NCI-H1092 treated with DMSO at 0.1 percent for 48 hours (cell line): ENCODE measurements at regions not wholly inside any gene's neighbourhood (a gene's known extent, or its start where the extent isn't known, plus 50 kb on each side); places are given as distances from the start of the nearest gene placed in this dataset.

Experiments
- DNase-seq: peaks from one replicate; lab custom pipeline; 2025; lab: John Stamatoyannopoulos, UW

DNA sequence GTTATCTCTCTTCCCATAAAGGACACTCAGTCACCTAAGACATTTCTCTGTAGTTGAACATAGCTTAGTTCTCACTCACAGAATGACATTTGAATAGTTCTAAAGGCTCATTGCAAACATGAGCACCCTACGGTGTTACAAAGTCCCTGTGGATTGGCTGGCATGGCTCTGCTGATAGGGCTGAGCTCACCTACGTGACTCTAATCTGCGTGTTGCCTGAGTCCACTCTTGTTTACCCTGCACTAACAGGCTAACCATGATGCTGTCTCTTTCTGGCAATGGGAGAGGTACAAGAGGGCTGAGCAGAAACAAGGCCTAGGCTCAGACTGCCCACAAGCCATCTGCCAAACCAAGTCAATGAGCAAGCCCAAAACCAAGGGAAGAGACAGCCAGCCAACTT lies 103.6 kb downstream of the PALM2AKAP2 start:
- DNase-seq, result no peak

DNA sequence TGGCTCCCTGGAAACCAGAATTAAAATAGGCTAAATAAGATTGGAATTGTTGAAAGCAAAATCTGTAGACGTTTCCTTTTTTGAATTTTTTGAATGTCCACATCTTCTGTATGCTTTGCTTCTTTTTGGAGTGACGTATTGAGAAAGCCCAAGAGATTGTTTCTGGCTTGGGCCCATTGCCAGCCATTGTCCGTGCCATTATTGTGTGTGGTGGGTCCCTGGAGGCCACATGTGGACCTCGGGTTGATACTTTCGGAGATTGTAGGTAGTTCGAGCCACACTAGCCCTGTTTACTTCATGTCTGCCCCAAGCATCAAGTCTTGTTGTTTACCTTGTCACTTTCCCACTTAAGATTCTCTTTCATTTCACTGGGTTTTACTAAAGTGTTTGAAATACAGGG lies 106.0 kb downstream of the PALM2AKAP2 start:
- no peak for DNase-seq

DNA sequence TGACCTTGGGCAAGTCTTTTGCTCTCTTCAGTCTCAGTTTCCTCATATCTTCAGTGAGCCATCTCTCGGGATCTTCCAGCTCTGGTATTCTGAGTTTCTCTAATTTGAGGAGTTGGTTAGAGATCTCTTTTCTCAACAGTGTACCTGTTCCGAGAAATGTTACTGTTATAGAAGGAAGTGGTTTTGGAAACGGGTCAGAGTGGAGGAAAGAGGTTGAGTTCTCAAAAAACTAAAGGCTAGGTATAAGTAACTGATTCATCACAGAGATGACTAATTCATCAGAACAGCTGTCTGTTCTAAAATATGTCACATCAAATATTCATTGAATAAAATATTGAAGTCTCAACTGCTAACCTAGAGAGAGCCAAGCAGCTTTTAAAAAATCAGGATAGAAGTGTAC lies 106.6 kb downstream of the PALM2AKAP2 start:
- DNase-seq, result no peak

DNA sequence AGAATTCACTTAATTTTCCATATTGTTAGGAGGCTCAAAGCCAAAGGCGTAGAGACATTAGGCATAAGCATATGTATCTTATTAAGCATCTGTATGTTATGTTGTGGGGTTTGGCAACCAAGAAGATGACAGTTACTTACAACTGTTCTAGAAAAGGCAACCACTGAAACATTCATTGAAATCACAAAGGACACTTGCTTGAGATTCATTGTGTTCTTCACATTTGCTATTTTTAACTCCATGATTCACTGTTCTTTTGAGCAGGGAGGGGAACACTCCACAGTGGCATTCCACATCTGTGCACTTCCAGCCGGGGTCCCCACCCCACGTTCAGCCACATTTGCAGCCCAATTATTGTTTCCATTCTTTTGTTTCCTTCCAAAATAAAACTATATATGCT lies 107.1 kb downstream of the PALM2AKAP2 start:
- no peak for DNase-seq

DNA sequence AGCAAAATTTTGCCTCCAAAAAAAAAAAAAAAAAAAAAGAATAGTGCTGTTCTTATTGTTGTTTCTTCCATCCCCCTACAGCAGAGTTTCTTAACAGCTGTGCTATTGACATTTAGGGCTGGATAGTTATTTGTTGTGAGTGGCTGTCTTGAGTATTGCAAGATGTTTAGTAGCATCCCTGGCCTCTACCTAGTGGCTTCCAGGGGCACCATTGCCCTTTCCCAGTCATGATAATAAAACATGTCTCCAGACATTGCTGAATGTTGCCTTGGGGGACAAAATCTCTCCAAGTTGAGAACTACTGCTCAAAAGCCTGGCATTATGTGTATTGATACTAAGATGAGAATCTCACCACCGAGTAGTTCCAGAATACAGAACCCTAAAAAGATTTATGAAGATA lies 108.7 kb downstream of the PALM2AKAP2 start:
- DNase-seq, result no peak

DNA sequence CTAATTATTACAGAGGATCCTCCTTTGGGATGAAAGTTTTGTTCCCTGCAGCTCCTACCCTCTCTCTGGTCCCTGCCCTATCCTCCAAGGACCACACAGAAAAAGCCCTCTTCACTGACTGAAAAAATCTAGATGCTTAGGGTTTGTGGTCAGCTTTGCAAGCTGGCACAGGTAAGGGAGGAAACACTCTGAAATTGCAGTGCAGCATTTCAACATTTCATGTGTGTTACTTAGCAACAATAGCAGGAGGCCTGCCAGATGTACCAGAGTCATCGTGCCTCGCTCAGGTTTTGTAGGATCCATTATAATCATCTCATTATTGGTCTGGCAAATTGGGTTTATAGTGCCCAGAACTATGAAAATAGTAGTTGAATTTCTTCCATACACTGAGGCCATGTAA lies 109.5 kb downstream of the PALM2AKAP2 start:
- DNase-seq, result no peak

DNA sequence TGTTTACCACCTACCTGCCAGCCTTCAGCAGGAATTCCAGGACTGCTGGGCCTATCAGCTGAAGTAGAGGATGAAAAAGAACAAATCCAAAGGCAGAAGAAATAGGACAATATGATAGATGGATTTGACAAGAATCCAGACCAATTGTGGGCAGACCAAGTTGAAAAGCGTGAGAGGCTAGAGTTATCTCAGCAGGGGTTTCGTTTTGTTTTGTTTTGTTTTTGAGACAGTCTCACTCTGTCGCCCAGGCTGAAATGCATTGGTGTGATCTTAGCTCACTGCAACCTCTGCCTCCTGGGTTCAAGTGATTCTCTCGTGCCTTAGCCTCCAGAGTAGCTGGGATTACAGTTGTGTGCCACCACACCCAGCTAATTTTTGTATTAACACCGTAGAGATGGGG lies 113.2 kb downstream of the PALM2AKAP2 start:
- DNase-seq, result no peak

DNA sequence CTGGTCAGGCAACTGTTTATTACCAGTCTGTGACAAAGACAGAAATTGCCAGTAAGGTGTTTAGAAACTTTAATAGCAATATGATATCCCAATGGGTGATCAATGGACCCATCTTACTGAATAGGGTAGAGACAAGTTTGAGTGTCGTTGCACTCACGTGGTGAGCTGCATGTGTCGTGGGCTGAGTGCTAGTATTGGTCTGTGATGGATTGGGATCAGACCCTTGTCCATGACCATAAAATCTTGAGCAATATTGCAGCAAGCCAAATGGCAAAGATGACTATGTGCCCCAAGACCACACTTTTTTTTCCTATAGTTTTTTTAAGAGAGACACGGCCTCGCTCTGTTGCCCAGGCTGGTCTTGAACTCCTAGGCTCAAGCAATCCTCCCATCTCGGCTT lies 114.5 kb downstream of the PALM2AKAP2 start:
- DNase-seq, result no peak

DNA sequence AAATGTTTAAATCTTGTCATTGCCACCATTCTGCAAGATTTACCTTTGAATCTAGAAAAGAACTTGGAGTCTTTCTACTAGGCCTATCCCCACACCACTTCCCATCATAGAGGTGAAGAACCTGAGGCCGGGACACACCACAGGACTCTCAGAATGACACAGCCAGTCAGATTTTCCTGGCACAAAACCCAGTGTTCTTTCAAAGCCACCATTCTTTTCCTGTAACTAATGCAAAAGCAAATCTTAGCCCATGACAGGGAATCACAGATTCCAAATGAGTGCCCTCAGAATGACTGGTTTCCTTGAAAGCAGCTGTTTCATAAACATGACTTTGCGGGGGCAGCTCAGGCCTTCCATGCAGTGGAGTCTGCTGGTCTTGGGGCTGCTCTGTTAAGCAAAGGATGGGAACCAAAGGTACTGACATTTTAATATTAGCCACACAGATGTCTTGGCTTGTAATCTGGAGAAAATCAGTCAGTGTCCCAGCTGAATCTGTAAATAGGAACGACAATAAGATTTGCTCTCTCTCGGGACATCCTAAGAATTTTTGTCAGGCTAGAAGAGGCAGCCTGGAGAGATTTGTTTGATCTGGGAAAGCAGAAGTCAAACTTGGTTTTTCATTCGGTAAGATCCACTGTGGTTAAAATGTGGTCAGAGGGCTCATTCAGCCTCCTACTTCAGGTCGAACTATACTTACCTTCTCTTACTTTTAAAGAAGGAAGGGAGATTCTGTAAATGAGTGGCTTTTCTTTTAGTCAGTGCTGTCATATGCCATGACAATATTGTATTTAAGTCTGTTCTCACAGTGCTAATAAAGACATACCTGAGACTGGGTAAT lies 115.1 kb downstream of the PALM2AKAP2 start:
- DNase-seq, result no peak

DNA sequence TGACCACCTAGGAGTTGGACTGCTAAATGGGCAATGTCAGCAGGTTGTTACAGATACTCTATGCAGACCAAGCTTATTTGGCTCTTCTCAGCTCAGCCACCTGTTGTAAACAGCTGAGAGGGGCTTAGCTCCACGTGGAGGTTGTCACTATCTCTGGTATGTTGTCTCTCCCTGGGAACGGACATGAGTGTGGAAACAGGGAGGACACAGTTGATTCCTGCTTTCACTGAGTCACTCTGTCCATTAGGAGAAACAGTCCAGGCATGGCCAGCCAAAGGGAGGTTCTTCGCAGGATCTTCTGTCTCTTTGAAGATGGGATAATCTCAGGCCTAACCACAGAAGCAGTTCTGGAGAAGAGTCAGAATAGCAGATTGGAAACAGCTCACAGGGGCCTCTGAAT lies 121.2 kb downstream of the PALM2AKAP2 start:
- no peak for DNase-seq

DNA sequence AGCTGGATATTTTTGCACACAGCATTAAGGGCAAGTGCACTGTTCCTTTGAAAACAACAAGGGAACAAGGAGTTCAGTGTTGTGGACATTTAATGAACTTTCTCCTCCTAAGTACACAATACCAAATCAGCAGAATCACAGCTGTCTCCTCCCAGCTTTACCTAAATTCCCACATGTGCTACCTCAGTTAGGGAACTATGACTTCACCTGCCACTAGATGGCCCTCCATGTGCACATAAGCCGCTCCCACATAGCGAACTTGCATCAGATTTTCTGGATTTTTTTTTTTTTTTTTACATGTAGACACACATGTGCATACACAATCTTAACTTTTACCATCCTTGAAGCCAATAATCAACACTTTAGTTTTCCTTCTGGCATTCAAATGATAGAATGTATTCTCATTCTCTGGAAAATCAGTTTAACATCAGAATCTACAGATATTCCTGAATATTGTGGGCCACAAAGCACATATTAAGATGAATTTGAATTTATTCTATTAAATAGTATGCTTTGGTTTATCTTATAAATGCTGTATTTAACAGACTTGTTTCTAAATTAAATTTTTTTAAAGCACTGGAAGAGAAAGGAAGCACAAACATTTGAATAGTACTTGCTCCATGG lies 123.6 kb downstream of the PALM2AKAP2 start:
- peak; percentile 70 for DNase-seq

DNA sequence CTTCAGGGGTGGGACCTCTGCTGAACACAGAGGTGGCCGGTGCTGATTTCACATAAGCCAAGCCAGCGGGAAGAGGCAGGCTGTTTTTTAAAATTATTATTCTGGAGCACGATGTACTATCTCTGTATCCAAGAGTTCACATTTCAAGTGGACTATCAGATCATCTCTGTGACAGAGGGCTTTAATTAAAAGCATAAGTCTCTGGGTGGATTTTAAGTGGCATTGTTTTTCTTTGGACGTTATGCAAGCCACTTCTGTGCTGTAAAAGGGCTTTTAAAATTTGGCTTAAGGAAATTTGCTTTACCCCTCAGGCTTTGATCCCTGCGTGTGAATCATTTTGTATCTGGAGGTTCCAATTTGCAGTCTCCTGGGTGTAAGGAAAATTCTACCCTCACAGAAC lies 124.7 kb downstream of the PALM2AKAP2 start:
- DNase-seq, result no peak

DNA sequence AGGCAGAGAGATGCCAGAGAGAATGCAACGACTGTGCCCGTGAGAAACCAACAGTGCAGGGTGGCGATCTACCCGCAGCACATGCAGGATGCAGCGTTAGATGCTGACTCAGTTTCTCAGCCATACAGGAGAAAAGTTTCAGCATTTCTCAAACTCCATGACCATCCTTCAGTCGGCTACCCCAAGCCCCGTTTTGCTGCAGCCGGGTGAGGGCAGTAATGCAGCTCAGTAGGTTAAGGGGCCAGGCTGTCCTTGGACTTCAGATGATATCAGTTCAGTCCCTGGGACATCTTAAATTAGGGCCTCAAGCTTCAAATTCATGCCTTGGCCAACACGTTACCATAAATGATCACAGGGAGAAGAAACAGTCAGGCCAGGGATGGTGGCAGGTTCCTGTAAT lies 125.5 kb downstream of the PALM2AKAP2 start:
- no peak for DNase-seq

DNA sequence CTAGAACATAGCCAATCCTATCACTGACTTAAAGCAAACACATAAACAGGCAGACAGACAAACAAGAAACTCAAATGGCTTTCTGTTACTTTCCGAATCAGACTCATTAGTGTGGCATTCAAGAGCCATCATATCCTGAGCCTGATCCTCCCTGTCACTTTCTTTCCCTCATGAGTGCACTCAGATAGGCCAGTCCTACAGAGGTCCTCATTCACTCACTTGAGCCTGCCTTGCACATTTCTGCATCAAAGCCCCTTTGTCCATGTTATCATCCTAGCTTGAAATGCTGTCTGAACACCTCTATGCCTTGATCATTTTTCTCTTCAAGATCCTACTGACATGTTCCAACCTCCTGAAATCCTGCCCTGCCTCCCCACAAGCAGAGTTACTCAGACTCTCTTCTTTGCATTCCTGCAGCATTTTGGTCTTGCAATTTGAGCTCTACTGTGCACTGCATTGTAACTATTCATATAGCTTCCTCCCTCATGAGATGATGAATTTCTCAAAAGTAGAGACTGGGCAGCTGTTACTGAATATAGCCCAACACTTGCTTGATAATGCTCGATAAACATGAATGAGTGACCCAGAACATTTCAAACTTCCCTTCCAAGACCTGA lies 126.9 kb downstream of the PALM2AKAP2 start:
- DNase-seq, result no peak

DNA sequence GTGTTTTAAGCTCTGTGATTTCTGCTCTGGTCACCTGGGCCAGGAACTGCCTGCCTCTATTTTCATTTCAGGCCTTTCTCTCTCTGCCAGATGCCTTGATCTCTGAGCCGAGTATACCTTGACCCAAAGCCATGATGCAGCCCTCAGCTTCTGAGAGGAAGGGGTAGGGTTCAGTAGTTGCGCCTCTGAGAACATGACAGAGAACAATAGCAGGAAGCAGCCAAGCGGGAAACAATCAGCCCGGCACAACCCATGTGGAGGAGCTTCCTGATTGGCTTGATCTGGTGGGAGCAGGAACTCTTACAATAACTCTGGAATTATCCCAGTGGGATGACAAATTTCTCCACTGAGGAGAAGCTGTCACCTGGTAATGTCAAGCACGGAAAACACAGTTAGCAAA lies 127.4 kb downstream of the PALM2AKAP2 start:
- no peak for DNase-seq

DNA sequence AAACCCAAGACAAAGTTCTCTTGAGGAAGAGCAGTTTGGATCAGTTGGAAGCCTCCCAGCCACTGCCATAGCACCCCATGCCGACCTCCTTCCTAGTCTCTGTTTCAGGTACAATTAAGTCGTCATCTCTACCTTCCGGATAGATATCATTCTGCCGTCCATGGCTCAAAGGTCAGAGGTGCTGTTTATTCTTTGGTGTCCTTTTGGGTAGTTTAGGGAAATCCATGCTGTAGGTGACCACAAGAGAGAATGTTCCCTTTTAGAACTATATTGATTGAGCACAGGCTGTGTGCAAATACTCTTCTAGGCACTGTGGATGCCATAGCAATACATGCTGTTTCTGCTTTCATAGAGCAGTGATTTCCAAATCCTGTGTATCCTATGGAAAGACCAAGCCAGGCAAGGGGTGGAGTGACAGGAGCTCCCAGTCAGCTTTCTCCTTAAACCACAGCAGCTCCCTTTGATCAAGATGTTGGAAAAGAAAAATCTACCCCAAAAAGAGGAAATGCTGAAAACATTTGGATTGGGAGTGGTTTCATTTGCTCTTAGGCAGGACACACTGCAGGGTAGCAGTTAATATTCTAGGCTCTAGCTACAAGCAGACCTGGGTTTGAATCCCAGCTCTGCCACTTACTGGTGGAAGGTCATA lies 127.9 kb downstream of the PALM2AKAP2 start:
- no peak for DNase-seq

DNA sequence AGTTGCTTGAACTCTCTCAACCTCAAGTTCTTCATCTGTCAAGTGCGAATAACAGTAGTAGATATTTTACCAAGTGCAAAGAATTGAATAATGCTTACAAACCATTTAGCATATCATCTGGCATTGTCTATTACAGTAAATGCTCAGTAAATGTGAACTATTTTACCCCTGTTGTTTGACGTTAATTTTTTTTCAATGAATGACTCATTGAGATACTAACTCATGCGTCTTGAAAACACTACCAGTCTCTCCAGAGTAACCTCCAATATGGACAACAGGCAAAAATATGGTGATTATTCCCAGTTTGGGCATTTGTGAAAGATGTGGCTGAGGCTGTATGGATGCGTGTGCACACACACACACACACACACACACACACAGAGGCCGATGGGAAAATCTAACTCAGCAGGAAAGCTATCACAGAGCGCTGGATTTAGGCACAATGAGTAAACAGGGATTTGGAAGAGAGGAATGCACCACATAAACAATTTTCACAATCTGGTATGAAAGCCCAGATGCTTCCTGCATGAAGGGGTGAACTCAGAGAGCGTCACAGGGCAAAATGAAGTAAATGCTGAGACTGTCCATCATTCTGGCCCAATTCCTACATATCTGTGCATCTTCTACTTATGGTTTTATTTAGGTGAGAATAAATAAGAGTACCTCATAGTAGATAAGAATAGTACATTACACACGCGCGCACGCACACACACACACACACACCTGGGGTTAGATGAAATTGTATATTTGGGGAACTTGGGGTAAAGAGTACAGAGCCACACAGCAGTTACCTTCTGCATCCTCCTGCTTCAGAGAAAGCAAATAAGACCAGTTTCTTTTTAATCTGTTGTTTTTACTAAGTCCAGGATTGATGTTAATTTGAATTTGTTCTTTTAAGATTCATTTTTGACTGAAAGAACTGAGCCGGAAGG lies 128.7 kb downstream of the PALM2AKAP2 start:
- no peak for DNase-seq

DNA sequence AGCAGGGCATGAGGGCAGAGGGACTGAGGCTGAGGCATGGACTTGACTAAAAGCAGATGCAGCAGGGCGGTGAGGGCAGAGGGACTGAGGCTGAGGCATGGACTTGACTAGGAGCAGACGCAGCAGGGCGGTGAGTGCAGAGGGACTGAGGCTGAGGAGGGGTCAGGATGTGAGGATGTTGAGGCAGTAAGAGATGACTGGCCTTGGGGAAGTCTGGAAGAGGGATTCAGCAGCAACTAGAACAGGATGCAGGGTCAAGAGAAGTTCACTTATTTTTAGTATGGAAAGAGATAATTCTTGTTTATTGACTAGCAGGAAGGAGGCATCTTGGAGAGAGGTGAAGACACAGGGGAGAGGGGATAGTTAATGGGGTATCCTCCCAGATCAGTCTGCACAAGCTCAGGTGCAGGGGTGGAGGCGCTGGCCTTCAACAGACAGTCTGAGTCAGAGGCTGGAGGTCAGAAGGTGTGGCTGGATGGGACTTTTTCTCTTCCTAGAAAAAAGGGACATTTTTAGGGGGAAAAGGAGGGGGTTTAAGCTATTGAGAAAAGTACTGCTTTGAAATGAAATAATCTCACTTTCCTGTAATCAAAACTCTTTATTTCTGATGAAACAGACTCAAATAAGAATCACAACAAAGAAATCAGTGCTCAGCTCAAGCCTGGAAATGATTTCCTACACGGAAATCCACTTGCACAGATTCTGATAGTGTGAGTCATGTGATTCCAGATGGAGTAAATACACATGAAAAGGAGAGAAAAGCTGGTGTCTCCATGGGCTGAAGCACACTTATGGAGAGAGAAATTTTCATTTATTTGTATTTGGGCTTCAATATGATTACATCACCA lies 130.9 kb downstream of the PALM2AKAP2 start:
- no peak for DNase-seq

DNA sequence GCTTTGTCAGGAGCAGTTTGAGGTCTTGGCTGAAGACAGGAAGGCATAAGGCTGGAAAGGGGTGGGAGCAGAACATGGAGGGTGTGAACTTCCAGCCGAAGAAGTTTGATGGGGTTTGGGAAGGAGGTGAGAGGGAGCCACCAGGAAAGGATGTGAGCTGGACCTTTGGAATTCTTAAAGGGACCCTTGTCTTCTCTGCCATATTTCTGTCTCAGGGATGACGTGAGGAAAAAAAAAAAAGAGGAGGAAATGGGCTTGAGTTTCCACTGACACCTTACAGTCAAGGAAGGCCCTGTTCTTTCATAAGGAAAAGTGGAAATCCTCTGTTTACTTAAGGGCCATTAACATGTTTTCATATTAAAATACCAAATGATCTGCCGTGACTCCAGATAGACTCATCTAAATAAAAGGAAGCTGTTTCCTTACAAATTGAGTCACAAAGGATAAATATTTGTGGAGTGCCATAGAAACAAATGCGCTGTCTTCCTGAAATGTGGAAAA lies 132.1 kb downstream of the PALM2AKAP2 start:
- no peak for DNase-seq

DNA sequence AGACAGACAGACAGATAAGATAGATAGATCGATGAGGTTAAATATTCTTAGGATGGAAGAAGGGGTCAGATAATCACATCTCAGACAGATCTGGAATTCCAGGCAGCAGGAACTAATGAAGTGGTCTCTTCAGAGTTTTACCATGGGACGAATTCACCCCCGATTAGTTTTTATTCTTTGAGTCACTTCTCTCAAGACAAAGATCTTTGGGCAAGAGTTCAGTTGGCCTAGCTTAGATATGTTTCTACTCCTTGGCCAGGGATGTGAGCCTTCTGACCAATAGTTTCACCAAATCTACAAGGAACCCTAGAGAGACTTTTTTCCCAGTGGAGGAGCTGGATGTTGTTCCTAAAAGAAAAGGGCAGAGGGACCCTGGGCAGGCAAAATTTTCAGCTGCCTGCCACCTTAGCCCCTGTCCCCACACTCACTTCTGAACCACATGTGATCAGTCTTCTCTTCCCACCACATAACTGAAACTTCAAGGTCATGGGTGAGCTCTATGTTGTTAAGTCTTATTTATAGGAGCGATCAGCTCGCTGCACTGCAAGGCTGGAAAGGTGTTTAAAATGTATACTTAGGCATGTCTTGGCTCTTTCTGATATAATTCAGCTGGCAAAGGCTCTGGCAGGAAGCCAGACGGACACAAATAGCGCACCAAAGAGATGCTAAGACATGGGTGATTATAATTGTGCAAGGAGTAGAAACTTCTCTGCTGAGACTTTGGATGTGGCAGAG lies 132.9 kb downstream of the PALM2AKAP2 start:
- DNase-seq, result no peak
